Osteocyte (in vitro differentiated cells): ENCODE measurements at regions not wholly inside any gene's neighbourhood (a gene's known extent, or its start where the extent isn't known, plus 50 kb on each side); places are given as distances from the start of the nearest gene placed in this dataset.

ENCODE experiments used
- DNase-seq: peaks from one replicate; pipeline ENCODE4 v3.0.0; 2021; ENCODE audit warnings: mixed read lengths; ENCODE audit not compliant: unreplicated experiment; ENCODE audit errors: extremely low spot score
- H3K27ac Mint-ChIP-seq: one replicate; pipeline ENCODE4 v1.8.0; 2021; ENCODE audit warnings: mild to moderate bottlenecking, mixed read lengths; ENCODE audit not compliant: unreplicated experiment
- H3K27me3 Mint-ChIP-seq: one replicate; pipeline ENCODE4 v1.8.0; 2021; ENCODE audit warnings: mixed read lengths; ENCODE audit not compliant: unreplicated experiment
- H3K36me3 Mint-ChIP-seq: one replicate; pipeline ENCODE4 v1.8.0; 2021; ENCODE audit warnings: mixed read lengths; ENCODE audit not compliant: unreplicated experiment
- H3K4me1 Mint-ChIP-seq: one replicate; pipeline ENCODE4 v1.8.0; 2021; ENCODE audit warnings: mixed read lengths; ENCODE audit not compliant: unreplicated experiment
- H3K4me3 Mint-ChIP-seq: one replicate; pipeline ENCODE4 v1.8.0; 2021; ENCODE audit warnings: mild to moderate bottlenecking, moderate library complexity, mixed read lengths; ENCODE audit not compliant: unreplicated experiment
- H3K9me3 Mint-ChIP-seq: one replicate; pipeline ENCODE4 v1.8.0; 2021; ENCODE audit warnings: mixed read lengths; ENCODE audit not compliant: unreplicated experiment
- TF ChIP-seq, protein P1 (sequence below): fragments of 200-600 bp; sonication (generic); IDR thresholded peaks from 2 replicates; pipeline ENCODE4 v1.5.0; 2021; ENCODE audit warnings: antibody characterized with exemption, mild to moderate bottlenecking, moderate library complexity

DNA sequence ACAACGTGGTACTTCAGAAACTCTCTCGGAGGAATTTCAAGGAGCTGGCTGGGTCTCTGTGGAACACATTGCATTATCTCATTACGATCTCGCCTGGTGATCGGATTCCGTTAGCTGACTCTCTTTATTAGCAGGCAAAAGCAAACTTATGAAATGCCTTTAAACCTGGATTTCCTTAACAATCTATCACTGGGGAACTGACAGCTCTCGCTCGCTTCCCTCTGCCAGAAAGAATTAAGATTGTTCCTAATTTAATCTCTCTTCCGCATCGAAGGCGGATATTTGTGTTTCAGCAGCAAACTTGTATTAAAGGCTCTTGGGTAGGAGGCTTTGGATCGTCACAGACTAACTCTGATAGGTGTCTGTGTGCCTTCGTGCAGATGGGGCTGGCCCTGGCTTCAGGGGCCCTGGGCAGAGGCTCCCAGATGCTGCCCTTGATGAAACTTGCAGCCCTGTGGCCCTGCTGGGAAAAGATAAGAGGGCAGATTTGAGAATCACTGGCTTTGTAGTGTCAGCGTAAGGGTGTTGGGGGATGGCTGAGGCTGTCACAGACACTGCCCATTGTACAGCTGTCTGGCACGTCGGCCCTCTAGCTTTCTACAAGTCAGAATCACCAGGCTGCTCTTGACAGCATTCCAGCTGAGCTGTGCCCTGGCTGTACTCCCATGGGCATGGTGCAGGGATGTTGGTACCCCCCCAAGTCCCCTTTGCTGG, 162.2 kb upstream of the NECTIN1 start:
- TF ChIP-seq, protein P1, sequence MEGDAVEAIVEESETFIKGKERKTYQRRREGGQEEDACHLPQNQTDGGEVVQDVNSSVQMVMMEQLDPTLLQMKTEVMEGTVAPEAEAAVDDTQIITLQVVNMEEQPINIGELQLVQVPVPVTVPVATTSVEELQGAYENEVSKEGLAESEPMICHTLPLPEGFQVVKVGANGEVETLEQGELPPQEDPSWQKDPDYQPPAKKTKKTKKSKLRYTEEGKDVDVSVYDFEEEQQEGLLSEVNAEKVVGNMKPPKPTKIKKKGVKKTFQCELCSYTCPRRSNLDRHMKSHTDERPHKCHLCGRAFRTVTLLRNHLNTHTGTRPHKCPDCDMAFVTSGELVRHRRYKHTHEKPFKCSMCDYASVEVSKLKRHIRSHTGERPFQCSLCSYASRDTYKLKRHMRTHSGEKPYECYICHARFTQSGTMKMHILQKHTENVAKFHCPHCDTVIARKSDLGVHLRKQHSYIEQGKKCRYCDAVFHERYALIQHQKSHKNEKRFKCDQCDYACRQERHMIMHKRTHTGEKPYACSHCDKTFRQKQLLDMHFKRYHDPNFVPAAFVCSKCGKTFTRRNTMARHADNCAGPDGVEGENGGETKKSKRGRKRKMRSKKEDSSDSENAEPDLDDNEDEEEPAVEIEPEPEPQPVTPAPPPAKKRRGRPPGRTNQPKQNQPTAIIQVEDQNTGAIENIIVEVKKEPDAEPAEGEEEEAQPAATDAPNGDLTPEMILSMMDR = no peak
- Mint-ChIP-seq H3K4me3 (no peak overlapping the region), H3K27me3 (peaks cover 10% of the 10 kb centered on the region), H3K36me3 (no peaks in the 10 kb centered on the region), H3K9me3 (no peaks in the 10 kb centered on the region), H3K4me1 (no peaks in the 10 kb centered on the region), H3K27ac (no peak overlapping the region)
- DNase-seq = no peak

DNA sequence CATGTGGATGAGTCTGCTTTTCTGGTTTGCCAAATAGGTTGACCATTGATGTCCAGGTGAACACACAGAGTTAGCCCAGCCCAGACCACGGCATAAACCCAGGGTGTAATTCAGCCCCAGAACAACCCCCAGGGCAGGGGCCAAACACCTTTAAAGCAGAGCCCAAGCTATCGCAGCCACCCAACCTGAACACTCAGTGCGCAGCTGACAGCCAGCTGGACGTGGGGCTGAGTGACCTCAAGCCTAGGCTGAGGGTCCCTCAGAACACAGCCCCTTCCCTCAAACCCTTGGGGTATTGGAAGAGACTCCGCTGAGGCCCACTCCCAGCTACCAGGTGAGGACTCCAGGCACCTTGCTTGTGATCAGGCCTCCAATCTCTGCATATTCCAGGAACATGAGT, 161.5 kb upstream of the NECTIN1 start:
- no peak for DNase-seq
- Mint-ChIP-seq H3K4me1 (no peaks in the 10 kb centered on the region), H3K4me3 (no peak overlapping the region), H3K36me3 (no peaks in the 10 kb centered on the region), H3K27ac (no peak overlapping the region), H3K27me3 (peaks cover 10% of the 10 kb centered on the region), H3K9me3 (no peaks in the 10 kb centered on the region)
- TF ChIP-seq, protein P1 = no peak

DNA sequence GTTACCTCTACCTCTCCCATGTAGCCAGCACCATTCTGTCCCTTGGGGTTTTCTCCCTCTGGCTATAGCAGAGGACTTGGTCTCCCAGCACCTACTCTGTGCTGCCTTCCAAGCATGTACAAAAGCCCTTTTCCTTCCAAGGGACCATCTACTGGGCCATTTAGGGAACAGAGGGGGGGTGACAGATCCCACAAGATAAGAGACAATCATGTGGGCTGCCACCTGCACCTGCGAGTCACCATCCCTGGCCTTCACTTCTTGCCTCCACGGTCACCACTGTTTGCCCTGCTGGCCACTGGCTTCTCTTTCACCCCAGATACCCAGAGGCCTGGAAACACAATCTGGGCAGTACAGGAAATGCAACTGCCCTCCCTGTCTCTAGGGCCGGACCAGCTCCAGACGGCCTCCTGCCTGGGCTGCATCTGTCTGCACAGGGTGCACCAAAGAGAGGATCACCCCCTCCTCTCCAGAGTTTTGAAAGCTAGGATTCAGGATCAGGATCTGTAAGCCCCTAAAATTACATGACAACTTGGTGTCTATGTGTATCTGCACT, 160.8 kb upstream of the NECTIN1 start:
- no peak for DNase-seq
- Mint-ChIP-seq H3K27me3 (peaks cover 14% of the 10 kb centered on the region), H3K4me1 (no peaks in the 10 kb centered on the region), H3K27ac (no peak overlapping the region), H3K36me3 (no peaks in the 10 kb centered on the region), H3K4me3 (no peak overlapping the region), H3K9me3 (no peaks in the 10 kb centered on the region)
- TF ChIP-seq, protein P1 = no peak

DNA sequence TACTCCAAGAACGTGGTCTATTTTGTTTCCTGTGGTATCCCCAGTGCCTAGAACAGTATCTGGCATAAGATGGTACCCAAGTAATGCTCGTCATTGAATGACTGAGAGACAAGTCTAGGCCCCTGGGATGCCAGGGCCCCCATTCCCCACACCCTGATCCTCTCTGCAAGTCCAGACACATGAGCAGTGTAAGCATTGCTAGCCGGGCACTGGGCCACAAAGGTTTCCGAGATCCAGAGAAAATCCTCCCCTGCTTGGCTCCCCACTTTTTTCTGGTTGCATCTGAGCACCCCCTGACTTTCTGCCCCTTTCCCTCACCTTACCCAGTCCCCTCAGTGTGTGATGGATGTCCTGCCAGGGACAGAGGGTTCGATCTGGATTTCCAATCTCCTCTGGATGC, 160.1 kb upstream of the NECTIN1 start:
- no peaks in the 10 kb centered on the region for H3K9me3 Mint-ChIP-seq
- no peaks in the 10 kb centered on the region for H3K4me1 Mint-ChIP-seq
- no peak overlapping the region for H3K27ac Mint-ChIP-seq
- no peak overlapping the region for H3K4me3 Mint-ChIP-seq
- DNase-seq = no peak
- no peaks in the 10 kb centered on the region for H3K36me3 Mint-ChIP-seq
- peaks cover 17% of the 10 kb centered on the region for H3K27me3 Mint-ChIP-seq
- TF ChIP-seq, protein P1 = no peak

DNA sequence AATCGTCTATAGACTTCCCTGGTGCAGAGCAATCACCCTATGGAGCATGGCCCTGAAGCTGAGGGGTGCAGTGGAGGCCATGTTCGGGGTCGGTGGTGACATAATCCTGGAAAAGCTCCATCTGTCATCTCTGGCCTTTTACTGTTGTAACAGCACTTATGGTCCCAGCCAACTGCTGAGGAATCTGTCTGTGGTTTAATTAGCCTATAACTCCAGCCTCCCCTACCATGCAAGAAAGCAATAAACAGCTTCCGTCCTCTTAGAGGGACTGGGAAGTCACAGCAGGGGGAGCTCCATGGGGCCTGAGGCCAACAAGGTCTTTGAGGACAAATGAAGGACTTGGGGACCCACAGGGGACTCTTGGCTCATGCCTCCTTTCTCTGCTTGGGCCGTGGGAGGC, 159.1 kb upstream of the NECTIN1 start:
- no peak overlapping the region for H3K4me3 Mint-ChIP-seq
- no peaks in the 10 kb centered on the region for H3K4me1 Mint-ChIP-seq
- TF ChIP-seq, protein P1 = no peak
- no peak overlapping the region for H3K27ac Mint-ChIP-seq
- no peak for DNase-seq
- H3K27me3 Mint-ChIP-seq = peaks cover 24% of the 10 kb centered on the region
- no peaks in the 10 kb centered on the region for H3K36me3 Mint-ChIP-seq
- no peaks in the 10 kb centered on the region for H3K9me3 Mint-ChIP-seq
